HepG2 (cell line): ENCODE measurements at regions not wholly inside any gene's neighbourhood (a gene's known extent, or its start where the extent isn't known, plus 50 kb on each side); places are given as distances from the start of the nearest gene placed in this dataset.

Experiments
- ATAC-seq: fragments of 200-7000 bp; cut with Tn5 transposase; 3 replicates; pipeline ENCODE4 v1.9.1; 2020; ENCODE audit warnings: mild to moderate bottlenecking, moderate library complexity
- BruUV-seq: library from RNA; stranded (reverse); fragments of 400-500 nt; replicated peaks from 2 replicates; lab custom pipeline; 2021; lab: Mats Ljungman, UMichigan
- CTCF ChIA-PET: fragments of 300-600 bp; formaldehyde crosslinking; extraction: SDS; loops from one replicate; lab custom pipeline; 2021; ENCODE audit warnings: low total read pairs, inconsistent platforms, low intra/inter-chr PET ratio; lab: Yijun Ruan, JAX
- POLR2A ChIA-PET: fragments of 350-600 bp; sonication (Branson Sonifier 250); formaldehyde crosslinking; loops from one replicate; lab custom pipeline; 2020; ENCODE audit warnings: antibody characterized with exemption, inconsistent platforms; lab: Yijun Ruan, JAX
- DNase-seq: peaks from one replicate; pipeline ENCODE4 v3.0.0-alpha.2; 2015; ENCODE audit warnings: low spot score
- FAIRE-seq: peaks from 3 replicates; lab custom pipeline; 2011; peaks lifted over from hg19 to GRCh38; lab: Jason Lieb, UNC
- H2AFZ ChIP-seq: one replicate; pipeline ENCODE4 v1.6.1; 2011; ENCODE audit warnings: low read length, inconsistent platforms
- H3K27ac ChIP-seq: fragments of 300-600 bp; 3 replicates; pipeline ENCODE4 v1.8.0; 2011; ENCODE audit warnings: mixed run types, mild to moderate bottlenecking, mixed read lengths, low read length, inconsistent platforms; ENCODE audit not compliant: insufficient read depth; ENCODE audit errors: extremely low read length
- H3K27me3 ChIP-seq, 2 experiments: fragments of 200-600 bp in 1 of 2; 2 replicates in 1 of 2; 3 replicates in 1 of 2; pipeline versions ENCODE4 v1.6.0 to v1.8.0; 2011; ENCODE audit warnings: low read length in 2 of 2, mild to moderate bottlenecking in 2 of 2, moderate library complexity in 2 of 2, inconsistent platforms in 1 of 2; ENCODE audit not compliant: insufficient read depth in 2 of 2, control insufficient read depth in 1 of 2
- H3K36me3 ChIP-seq, 2 experiments: fragments of 200-600 bp in 1 of 2; replicated peaks in 1 of 2; 2 replicates in 1 of 2; 3 replicates in 1 of 2; pipeline versions ENCODE4 v1.5.1 to v1.8.0; 2011; ENCODE audit warnings: low read length in 2 of 2, inconsistent platforms in 1 of 2; ENCODE audit not compliant: insufficient read depth in 2 of 2, control insufficient read depth in 1 of 2
- H3K4me1 ChIP-seq: 2 replicates; pipeline ENCODE4 v1.5.1; 2012; ENCODE audit warnings: low read length, inconsistent platforms; ENCODE audit not compliant: insufficient read depth
- H3K4me2 ChIP-seq: 2 replicates; pipeline ENCODE4 v1.6.0; 2011; ENCODE audit warnings: low read depth, low read length, inconsistent platforms
- H3K4me3 ChIP-seq, 3 experiments: fragments of 200-600 bp in 1 of 3; sonication (generic), shearing (Covaris generic) in 1 of 3; replicated peaks in 1 of 3; 2 replicates each; pipeline ENCODE4 v1.5.1; 2011 to 2016; ENCODE audit warnings: low read length in 3 of 3, inconsistent platforms in 2 of 3, low read depth in 2 of 3, mild to moderate bottlenecking in 2 of 3, control low read depth in 1 of 3, mixed read lengths in 1 of 3; ENCODE audit not compliant: insufficient read depth in 1 of 3
- H3K79me2 ChIP-seq: one replicate; pipeline ENCODE4 v1.6.1; 2011; ENCODE audit warnings: low read length, inconsistent platforms; ENCODE audit not compliant: insufficient read depth
- H3K9ac ChIP-seq: 2 replicates; pipeline ENCODE4 v1.6.0; 2011; ENCODE audit warnings: mild to moderate bottlenecking, low read depth, low read length, inconsistent platforms; ENCODE audit not compliant: insufficient read depth
- H3K9me3 ChIP-seq: 2 replicates; pipeline ENCODE4 v1.5.1; 2012; ENCODE audit warnings: mild to moderate bottlenecking, low read length
- H4K20me1 ChIP-seq: 2 replicates; pipeline ENCODE4 v1.6.0; 2011; ENCODE audit warnings: inconsistent platforms, mild to moderate bottlenecking, low read length, moderate library complexity; ENCODE audit not compliant: insufficient read depth
- ARID2 ChIP-seq: sonication (generic); formaldehyde crosslinking; IDR thresholded peaks from 2 replicates; pipeline ENCODE4 v1.8.1; 2022; ENCODE audit warnings: mild to moderate bottlenecking, missing genetic modification reagents, borderline replicate concordance
- NR3C1 ChIP-seq: sonication (generic); formaldehyde crosslinking; IDR thresholded peaks from 2 replicates; pipeline ENCODE4 v1.4.0; 2020; ENCODE audit warnings: missing genetic modification reagents
- REXO4 ChIP-seq: sonication (generic); formaldehyde crosslinking; IDR thresholded peaks from 2 replicates; pipeline ENCODE4 v1.8.0; 2022; ENCODE audit warnings: missing genetic modification reagents, mild to moderate bottlenecking, borderline replicate concordance
- SMC3 ChIP-seq: IDR thresholded peaks from 2 replicates; pipeline ENCODE4 v1.6.1; 2011; ENCODE audit warnings: low read length, improper control_type of control experiment
- STAG1 ChIP-seq: sonication (generic); formaldehyde crosslinking; IDR thresholded peaks from 2 replicates; pipeline ENCODE4 v1.4.0; 2020; ENCODE audit warnings: missing genetic modification reagents
- TCF12 ChIP-seq, 2 experiments: fragments of 450-650 bp in 1 of 2; sonication (generic) in 1 of 2; formaldehyde crosslinking in 1 of 2; IDR thresholded peaks; 2 replicates each; pipeline versions ENCODE4 v1.6.1 to v1.8.0; 2017 to 2022; ENCODE audit warnings: antibody characterized with exemption in 1 of 2, mild to moderate bottlenecking in 1 of 2, missing genetic modification reagents in 1 of 2, moderate library complexity in 1 of 2
- TOPORS ChIP-seq: sonication (generic); formaldehyde crosslinking; IDR thresholded peaks from 2 replicates; pipeline ENCODE4 v1.8.0; 2023; ENCODE audit warnings: mild to moderate bottlenecking, missing genetic modification reagents
- ZNF343 ChIP-seq: sonication (generic); formaldehyde crosslinking; IDR thresholded peaks from 2 replicates; pipeline ENCODE4 v1.4.0; 2020; ENCODE audit warnings: mild to moderate bottlenecking, missing genetic modification reagents
- ZNF816 ChIP-seq: sonication (generic); formaldehyde crosslinking; IDR thresholded peaks from 2 replicates; pipeline ENCODE4 v1.8.0; 2022; ENCODE audit warnings: missing genetic modification reagents, mild to moderate bottlenecking, borderline replicate concordance
- WGBS: methylation state at CpG from one replicate; pipeline ENCODE4 v1.1.6; 2017; ENCODE audit warnings: low lambda C conversion rate; 5-methylcytosine and 5-hydroxymethylcytosine counted together
- in situ Hi-C: cut with HindIII; loops from 2 replicates; pipeline ENCODE4 v1.10.0; 2017; ENCODE audit warnings: low pct_unique_long_range_greater_than_20kb; ENCODE audit not compliant: extremely low pct_ligation_motif_present
- intact Hi-C: fragments of 100-400 bp; cut with micrococcal nuclease; formaldehyde crosslinking; loops from one replicate; pipeline ENCODE4 v1.10.0; 2022; ENCODE audit not compliant: unreplicated experiment
- TF ChIP-seq, protein P1 (sequence below): sonication (generic); formaldehyde crosslinking; IDR thresholded peaks from 2 replicates; pipeline ENCODE4 v1.5.0; 2020; ENCODE audit warnings: missing genetic modification reagents, mild to moderate bottlenecking, borderline replicate concordance
- TF ChIP-seq, protein P2 (sequence below): sonication (generic); formaldehyde crosslinking; IDR thresholded peaks from 2 replicates; pipeline ENCODE4 v1.5.1; 2020; ENCODE audit warnings: mild to moderate bottlenecking, missing genetic modification reagents, moderate library complexity

DNA sequence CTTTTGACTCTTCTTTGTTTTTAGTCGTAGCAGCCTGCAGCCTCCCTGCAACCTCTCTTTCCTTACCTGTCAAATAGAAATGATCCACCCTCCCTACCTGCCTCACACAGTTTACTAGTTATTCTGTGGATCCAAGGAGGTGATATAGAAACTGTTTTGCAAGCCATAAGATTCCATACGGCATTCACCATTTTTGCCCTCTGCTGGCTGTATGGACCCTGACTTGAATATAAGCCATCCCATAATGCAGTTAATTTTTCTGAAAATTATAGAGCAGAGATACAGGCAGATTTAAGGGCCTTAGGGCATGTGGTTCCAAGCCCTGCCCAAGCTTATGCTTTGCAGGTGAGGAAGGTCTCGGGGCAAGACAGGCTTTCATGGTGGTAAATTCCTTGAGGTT, 63.8 kb downstream of the CPN2 start:
- ChIA-PET CTCF (interaction anchor here (0.8 kb wide), 1 partner anchor 499 kb away, joined by 3 read pairs; no protein-coding TSS in a partner anchor), POLR2A (no interaction called here)
- intact Hi-C loops (no loop called here), in situ Hi-C loops (no loop called here)
- FAIRE-seq (no peak), ATAC-seq (peak; percentile 65), DNase-seq (no peak)
- Histone ChIP-seq H3K79me2 (no peaks in the 10 kb centered on the region), H3K9ac (no peak overlapping the region), H2AFZ (no peak overlapping the region), H4K20me1 (no peaks in the 10 kb centered on the region), H3K27ac (no peak overlapping the region), H3K4me1 (no peaks in the 10 kb centered on the region), H3K9me3 (no peaks in the 10 kb centered on the region), H3K36me3 (no peaks in the 10 kb centered on the region), H3K4me3 (no peak overlapping the region), H3K27me3 (peaks cover 0 to 47% of the 10 kb centered on the region in 2 experiments), H3K4me2 (no peak overlapping the region)
- TF ChIP-seq ZNF816 (CRISPR knock-in tag) (no peak), STAG1 (CRISPR knock-in tag) (peak; percentile 44), ZNF343 (CRISPR knock-in tag) (no peak), SMC3 (peak; percentile 27; the same call in 1 of the 2 replicates)
- TF ChIP-seq, protein P1, sequence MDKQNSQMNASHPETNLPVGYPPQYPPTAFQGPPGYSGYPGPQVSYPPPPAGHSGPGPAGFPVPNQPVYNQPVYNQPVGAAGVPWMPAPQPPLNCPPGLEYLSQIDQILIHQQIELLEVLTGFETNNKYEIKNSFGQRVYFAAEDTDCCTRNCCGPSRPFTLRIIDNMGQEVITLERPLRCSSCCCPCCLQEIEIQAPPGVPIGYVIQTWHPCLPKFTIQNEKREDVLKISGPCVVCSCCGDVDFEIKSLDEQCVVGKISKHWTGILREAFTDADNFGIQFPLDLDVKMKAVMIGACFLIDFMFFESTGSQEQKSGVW (CRISPR knock-in tag) = no peak
- no TSS peak for BruUV-seq
- WGBS = 33% methylated on average over 3 of the region's 3 CpGs

DNA sequence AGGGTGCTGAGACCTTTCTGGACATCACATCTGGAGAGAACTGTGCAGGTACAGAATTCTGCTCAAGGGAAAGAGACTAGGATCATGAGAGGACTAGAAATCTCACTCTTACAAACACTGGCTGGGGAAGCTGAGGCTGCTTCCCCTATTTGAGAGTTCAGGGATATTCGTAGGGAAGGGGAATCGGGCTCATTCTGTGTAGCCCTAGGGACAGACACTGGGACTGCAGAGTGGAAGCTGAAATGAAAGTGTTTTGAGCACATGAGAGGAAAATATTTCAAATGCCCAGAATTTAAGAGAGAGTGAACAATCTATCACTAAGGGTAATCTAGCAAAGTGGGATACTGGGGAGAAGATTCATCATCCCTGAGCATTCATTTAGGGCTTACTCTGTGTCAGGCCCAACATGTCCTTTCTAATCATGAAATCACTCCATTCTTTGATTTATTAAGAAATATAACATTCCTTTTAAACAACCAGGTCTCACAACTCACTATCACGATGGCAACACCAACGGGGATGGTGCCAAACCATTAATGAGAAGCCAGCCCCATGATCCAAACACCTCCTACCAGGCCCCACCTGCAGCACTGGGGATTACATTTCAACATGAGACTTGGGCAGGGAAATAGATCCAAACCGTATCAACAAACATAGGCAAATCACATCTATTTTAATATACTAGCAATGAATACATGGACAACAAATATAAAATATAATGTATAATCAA, 63.0 kb downstream of the CPN2 start:
- ChIA-PET CTCF (interaction anchor here (0.8 kb wide), 1 partner anchor 499 kb away, joined by 3 read pairs; no protein-coding TSS in a partner anchor), POLR2A (no interaction called here)
- Histone ChIP-seq H3K27ac (no peak overlapping the region), H4K20me1 (no peaks in the 10 kb centered on the region), H3K4me3 (no peak overlapping the region), H3K4me2 (no peak overlapping the region), H3K9me3 (no peaks in the 10 kb centered on the region), H3K36me3 (no peaks in the 10 kb centered on the region), H3K79me2 (no peaks in the 10 kb centered on the region), H3K27me3 (peaks cover 0 to 40% of the 10 kb centered on the region in 2 experiments; a peak in 4 of 5 replicates), H2AFZ (no peak overlapping the region), H3K9ac (no peak overlapping the region), H3K4me1 (no peaks in the 10 kb centered on the region)
- TF ChIP-seq NR3C1 (no peak), TOPORS (CRISPR knock-in tag) (no peak), TCF12 (IDR thresholded peaks at IDR 0.05) (no peak), TCF12 (CRISPR knock-in tag; IDR thresholded peaks at IDR 0.05) (no peak), ARID2 (CRISPR knock-in tag) (no peak), REXO4 (CRISPR knock-in tag) (no peak)
- TF ChIP-seq, protein P2, sequence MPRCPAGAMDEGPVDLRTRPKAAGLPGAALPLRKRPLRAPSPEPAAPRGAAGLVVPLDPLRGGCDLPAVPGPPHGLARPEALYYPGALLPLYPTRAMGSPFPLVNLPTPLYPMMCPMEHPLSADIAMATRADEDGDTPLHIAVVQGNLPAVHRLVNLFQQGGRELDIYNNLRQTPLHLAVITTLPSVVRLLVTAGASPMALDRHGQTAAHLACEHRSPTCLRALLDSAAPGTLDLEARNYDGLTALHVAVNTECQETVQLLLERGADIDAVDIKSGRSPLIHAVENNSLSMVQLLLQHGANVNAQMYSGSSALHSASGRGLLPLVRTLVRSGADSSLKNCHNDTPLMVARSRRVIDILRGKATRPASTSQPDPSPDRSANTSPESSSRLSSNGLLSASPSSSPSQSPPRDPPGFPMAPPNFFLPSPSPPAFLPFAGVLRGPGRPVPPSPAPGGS = no peak
- no TSS peak for BruUV-seq
- FAIRE-seq = no peak
- in situ Hi-C loops = no loop called here
- intact Hi-C loops = no loop called here
- ATAC-seq = peak; percentile 62
- DNase-seq = no peak
- WGBS = 11% methylated on average over 5 of the region's 5 CpGs
